Cardiac muscle cell (in vitro differentiated cells and primary cell): ENCODE measurements at regions not wholly inside any gene's neighbourhood (a gene's known extent, or its start where the extent isn't known, plus 50 kb on each side); places are given as distances from the start of the nearest gene placed in this dataset.

ENCODE experiments used
- DNase-seq, 2 donors: peaks; one replicate each; pipeline versions ENCODE4 v3.0.0 to v3.0.0-alpha.2; 2010 to 2017; ENCODE audit warnings: low read depth in 1 of 2, low spot score in 1 of 2
- H3K27ac ChIP-seq: fragments of 200-600 bp; sonication (generic); 2 replicates; pipeline ENCODE4 v1.5.1; 2016
- H3K27me3 ChIP-seq: fragments of 200-600 bp; sonication (generic); 2 replicates; pipeline ENCODE4 v1.6.0; 2016; ENCODE audit warnings: control low read depth
- H3K36me3 ChIP-seq: fragments of 200-600 bp; sonication (generic); 2 replicates; pipeline ENCODE4 v1.5.1; 2016; ENCODE audit warnings: control low read depth
- H3K4me1 ChIP-seq: fragments of 200-600 bp; sonication (generic); 2 replicates; pipeline ENCODE4 v1.8.1; 2017; ENCODE audit warnings: low read depth, mild to moderate bottlenecking, mixed run types
- H3K4me3 ChIP-seq: fragments of 200-600 bp; sonication (generic); 2 replicates; pipeline ENCODE4 v1.5.1; 2016; ENCODE audit warnings: mild to moderate bottlenecking
- H3K9me3 ChIP-seq: fragments of 200-600 bp; sonication (generic); 2 replicates; pipeline ENCODE4 v1.5.1; 2017; ENCODE audit warnings: low read depth, mild to moderate bottlenecking, control low read depth
- TF ChIP-seq, protein P1 (sequence below): IDR thresholded peaks from 2 replicates; pipeline ENCODE4 v1.5.1; 2012; ENCODE audit warnings: low read depth, mild to moderate bottlenecking, low read length

GRCh38 chr7:54060643-54061042 is 481.5 kb upstream of the VSTM2A start:
- Histone ChIP-seq H3K36me3 (no peaks in the 10 kb centered on the region), H3K4me3 (no peak overlapping the region), H3K4me1 (no peaks in the 10 kb centered on the region), H3K27ac (no peak overlapping the region), H3K27me3 (no peaks in the 10 kb centered on the region), H3K9me3 (no peaks in the 10 kb centered on the region)
- TF ChIP-seq, protein P1, sequence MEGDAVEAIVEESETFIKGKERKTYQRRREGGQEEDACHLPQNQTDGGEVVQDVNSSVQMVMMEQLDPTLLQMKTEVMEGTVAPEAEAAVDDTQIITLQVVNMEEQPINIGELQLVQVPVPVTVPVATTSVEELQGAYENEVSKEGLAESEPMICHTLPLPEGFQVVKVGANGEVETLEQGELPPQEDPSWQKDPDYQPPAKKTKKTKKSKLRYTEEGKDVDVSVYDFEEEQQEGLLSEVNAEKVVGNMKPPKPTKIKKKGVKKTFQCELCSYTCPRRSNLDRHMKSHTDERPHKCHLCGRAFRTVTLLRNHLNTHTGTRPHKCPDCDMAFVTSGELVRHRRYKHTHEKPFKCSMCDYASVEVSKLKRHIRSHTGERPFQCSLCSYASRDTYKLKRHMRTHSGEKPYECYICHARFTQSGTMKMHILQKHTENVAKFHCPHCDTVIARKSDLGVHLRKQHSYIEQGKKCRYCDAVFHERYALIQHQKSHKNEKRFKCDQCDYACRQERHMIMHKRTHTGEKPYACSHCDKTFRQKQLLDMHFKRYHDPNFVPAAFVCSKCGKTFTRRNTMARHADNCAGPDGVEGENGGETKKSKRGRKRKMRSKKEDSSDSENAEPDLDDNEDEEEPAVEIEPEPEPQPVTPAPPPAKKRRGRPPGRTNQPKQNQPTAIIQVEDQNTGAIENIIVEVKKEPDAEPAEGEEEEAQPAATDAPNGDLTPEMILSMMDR = no peak
- no peak for DNase-seq

GRCh38 chr7:54066643-54067042 is 475.5 kb upstream of the VSTM2A start:
- Histone ChIP-seq H3K27me3 (no peaks in the 10 kb centered on the region), H3K4me1 (no peaks in the 10 kb centered on the region), H3K9me3 (no peaks in the 10 kb centered on the region), H3K27ac (no peak overlapping the region), H3K36me3 (no peaks in the 10 kb centered on the region), H3K4me3 (no peak overlapping the region)
- TF ChIP-seq, protein P1 = no peak
- no peak for DNase-seq

DNA sequence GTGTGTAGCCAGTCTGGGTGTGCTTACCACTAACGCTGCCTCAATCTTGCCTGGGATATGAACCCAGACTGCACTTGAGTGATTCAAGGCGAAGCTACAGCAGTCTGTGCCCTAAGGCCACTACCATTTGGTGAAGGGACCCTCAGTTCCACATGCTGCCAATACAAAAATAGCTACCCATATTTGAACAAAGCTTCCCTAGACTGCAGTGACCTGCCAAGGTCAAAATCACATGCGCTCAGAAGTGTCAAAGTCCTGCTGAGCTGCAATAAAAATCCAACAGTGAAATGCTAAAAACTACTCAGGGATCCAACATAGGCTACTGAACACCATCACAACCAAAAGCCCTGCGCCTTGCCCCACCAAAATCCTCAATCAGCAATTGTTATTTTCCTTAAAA is 472.3 kb upstream of the VSTM2A start:
- TF ChIP-seq, protein P1 = no peak
- H3K36me3 ChIP-seq = no peaks in the 10 kb centered on the region

GRCh38 chr7:54072710-54073109 is 469.5 kb upstream of the VSTM2A start:
- Histone ChIP-seq H3K27ac (no peak overlapping the region), H3K4me1 (peaks cover 4% of the 10 kb centered on the region), H3K27me3 (no peaks in the 10 kb centered on the region), H3K4me3 (no peak overlapping the region), H3K9me3 (no peaks in the 10 kb centered on the region), H3K36me3 (no peaks in the 10 kb centered on the region)
- DNase-seq = peak in 1 of 2 donors; percentile 68
- TF ChIP-seq, protein P1 = no peak

More for the DNA sequence above, 472.3 kb upstream of the VSTM2A start:
- Histone ChIP-seq H3K4me3 (no peak overlapping the region), H3K4me1 (no peaks in the 10 kb centered on the region), H3K27me3 (no peaks in the 10 kb centered on the region), H3K27ac (no peak overlapping the region), H3K9me3 (no peaks in the 10 kb centered on the region)
- no peak for DNase-seq

- Histone ChIP-seq H3K9me3 (no peaks in the 10 kb centered on the region), H3K27me3 (no peaks in the 10 kb centered on the region), H3K27ac (no peak overlapping the region), H3K4me1 (peaks cover 4% of the 10 kb centered on the region), H3K4me3 (no peak overlapping the region), H3K36me3 (no peaks in the 10 kb centered on the region)
- TF ChIP-seq, protein P1 = no peak
- DNase-seq = no peak
Measured at GRCh38 chr7:54076616-54077015, 465.6 kb upstream of the VSTM2A start.

GRCh38 chr7:54080525-54080924 is 461.6 kb upstream of the VSTM2A start:
- H3K27ac ChIP-seq = no peak overlapping the region
- DNase-seq = no peak
- no peak overlapping the region for H3K4me3 ChIP-seq
- no peaks in the 10 kb centered on the region for H3K9me3 ChIP-seq
- TF ChIP-seq, protein P1 = no peak
- H3K4me1 ChIP-seq = peaks cover 4% of the 10 kb centered on the region
- no peaks in the 10 kb centered on the region for H3K36me3 ChIP-seq
- H3K27me3 ChIP-seq = no peaks in the 10 kb centered on the region
